ENCODE measurements at regions not wholly inside any gene's neighbourhood (a gene's known extent, or its start where the extent isn't known, plus 50 kb on each side); places are given as distances from the start of the nearest gene placed in this dataset.

- no peak for TF ChIP-seq POLR2A (IDR thresholded peaks at IDR 0.05; ENCODE audit: low read depth, low read length)
- no peak for TF ChIP-seq TAF1 (IDR thresholded peaks at IDR 0.05; ENCODE audit: borderline replicate concordance, low read depth, low read length)
- TF ChIP-seq POLR2AphosphoS5 (IDR thresholded peaks at IDR 0.05; ENCODE audit: low read depth, low read length) = no peak
Measured at GRCh38 chr5:99272576-99272975, 343.8 kb upstream of the CHD1 start.
